DOHH2 (cell line): ENCODE measurements at regions not wholly inside any gene's neighbourhood (a gene's known extent, or its start where the extent isn't known, plus 50 kb on each side); places are given as distances from the start of the nearest gene placed in this dataset.

ENCODE experiments used
- H3F3A ChIP-seq: fragments of 200-600 bp; sonication (generic), shearing (Covaris generic); 2 replicates; pipeline ENCODE4 v1.6.0; 2016; ENCODE audit warnings: antibody characterized with exemption, mild to moderate bottlenecking; ENCODE audit not compliant: control insufficient read depth, insufficient read depth
- H3K27ac ChIP-seq: fragments of 200-600 bp; sonication (generic); 2 replicates; pipeline ENCODE4 v1.5.1; 2014; ENCODE audit warnings: low read depth, mild to moderate bottlenecking, low read length, moderate library complexity
- H3K27me3 ChIP-seq: fragments of 200-600 bp; sonication (generic); 2 replicates; pipeline ENCODE4 v1.6.1; 2014; ENCODE audit warnings: mild to moderate bottlenecking, low read length, mixed read lengths; ENCODE audit not compliant: control insufficient read depth
- H3K36me3 ChIP-seq: fragments of 200-600 bp; sonication (generic); 2 replicates; pipeline ENCODE4 v1.6.1; 2014; ENCODE audit warnings: mild to moderate bottlenecking, low read length, moderate library complexity, mixed read lengths; ENCODE audit not compliant: control insufficient read depth
- H3K4me1 ChIP-seq: fragments of 200-600 bp; sonication (generic); 2 replicates; pipeline ENCODE4 v1.6.1; 2014; ENCODE audit warnings: mild to moderate bottlenecking, low read length, mixed read lengths; ENCODE audit not compliant: control insufficient read depth
- H3K4me2 ChIP-seq: fragments of 200-600 bp; sonication (generic); 2 replicates; pipeline ENCODE4 v1.6.0; 2014; ENCODE audit warnings: mild to moderate bottlenecking, low read length, moderate library complexity
- H3K4me3 ChIP-seq: fragments of 200-600 bp; sonication (generic); 2 replicates; pipeline ENCODE4 v1.5.1; 2014; ENCODE audit warnings: mild to moderate bottlenecking, low read length, mixed read lengths
- H3K79me2 ChIP-seq: fragments of 200-600 bp; sonication (generic); 2 replicates; pipeline ENCODE4 v1.6.1; 2014; ENCODE audit warnings: mild to moderate bottlenecking, low read length, mixed read lengths; ENCODE audit not compliant: control insufficient read depth
- H3K9me2 ChIP-seq: fragments of 200-600 bp; sonication (generic); replicated peaks from 2 replicates; pipeline ENCODE4 v1.6.1; 2014; ENCODE audit warnings: mild to moderate bottlenecking, low read length, mixed read lengths; ENCODE audit not compliant: control insufficient read depth
- H3K9me3 ChIP-seq: fragments of 200-600 bp; sonication (generic); 2 replicates; pipeline ENCODE4 v1.6.1; 2014; ENCODE audit warnings: antibody characterized with exemption, low read length, mixed read lengths; ENCODE audit not compliant: control insufficient read depth, insufficient read depth
- H4K20me1 ChIP-seq: fragments of 200-600 bp; sonication (generic); 2 replicates; pipeline ENCODE4 v1.6.0; 2014; ENCODE audit warnings: low read depth, mild to moderate bottlenecking, antibody characterized with exemption, low read length, moderate library complexity; ENCODE audit not compliant: control insufficient read depth, insufficient read depth
- CTCF ChIP-seq: fragments of 200-600 bp; sonication (generic); IDR thresholded peaks from one replicate; pipeline ENCODE4 v1.5.1; 2014; ENCODE audit warnings: antibody characterized with exemption, mild to moderate bottlenecking, low read depth, low read length; ENCODE audit not compliant: poor library complexity, severe bottlenecking
- EZH2phosphoT487 ChIP-seq: fragments of 200-600 bp; sonication (generic); IDR thresholded peaks from 2 replicates; pipeline ENCODE4 v1.6.1; 2017; ENCODE audit warnings: borderline replicate concordance, mild to moderate bottlenecking, antibody characterized with exemption, low read length, moderate library complexity, mixed read lengths

- Histone ChIP-seq H3K9me2 (no peaks in the 10 kb centered on the region), H3K4me2 (no peak overlapping the region), H3K79me2 (no peaks in the 10 kb centered on the region), H3F3A (no peaks in the 10 kb centered on the region), H3K27ac (no peak overlapping the region), H4K20me1 (no peaks in the 10 kb centered on the region), H3K9me3 (0 out of 2 replicates have a peak, but pooled peaks cover 4% of the 10 kb centered on the region), H3K27me3 (no peaks in the 10 kb centered on the region), H3K4me3 (no peak overlapping the region), H3K36me3 (no peaks in the 10 kb centered on the region), H3K4me1 (no peaks in the 10 kb centered on the region)
- TF ChIP-seq EZH2phosphoT487 = no peak
- no peak for TF ChIP-seq CTCF
These were observed 108.4 kb upstream of the SLC35B3 start for GRCh38 chr6:8543714-8544113.

- Histone ChIP-seq H3K9me2 (no peaks in the 10 kb centered on the region), H3K27ac (no peak overlapping the region), H3K4me1 (no peaks in the 10 kb centered on the region), H3K4me2 (no peak overlapping the region), H3K79me2 (no peaks in the 10 kb centered on the region), H3K36me3 (no peaks in the 10 kb centered on the region), H3K4me3 (no peak overlapping the region), H3K27me3 (no peaks in the 10 kb centered on the region), H3F3A (no peaks in the 10 kb centered on the region), H4K20me1 (no peaks in the 10 kb centered on the region), H3K9me3 (0 out of 2 replicates have a peak, but pooled peaks cover 4% of the 10 kb centered on the region)
- TF ChIP-seq EZH2phosphoT487 (no peak), CTCF (peak; percentile 56)
These were observed 104.1 kb upstream of the SLC35B3 start for GRCh38 chr6:8539453-8539852.

GRCh38 chr6:8536122-8536521 lies 100.8 kb upstream of the SLC35B3 start:
- H3K36me3 ChIP-seq = no peaks in the 10 kb centered on the region
- no peaks in the 10 kb centered on the region for H4K20me1 ChIP-seq
- H3K27me3 ChIP-seq = no peaks in the 10 kb centered on the region
- no peaks in the 10 kb centered on the region for H3K9me2 ChIP-seq
- H3K4me1 ChIP-seq = no peaks in the 10 kb centered on the region
- no peak overlapping the region for H3K4me2 ChIP-seq
- no peak overlapping the region for H3K4me3 ChIP-seq
- 0 out of 2 replicates have a peak, but pooled peaks cover 4% of the 10 kb centered on the region for H3K9me3 ChIP-seq
- H3K27ac ChIP-seq = no peak overlapping the region
- H3F3A ChIP-seq = no peaks in the 10 kb centered on the region
- TF ChIP-seq CTCF (no peak), EZH2phosphoT487 (no peak)
- H3K79me2 ChIP-seq = no peaks in the 10 kb centered on the region
